HUES6 (cell line): ENCODE measurements at regions not wholly inside any gene's neighbourhood (a gene's known extent, or its start where the extent isn't known, plus 50 kb on each side); places are given as distances from the start of the nearest gene placed in this dataset.

Experiments used
- H3K27ac ChIP-seq: 2 replicates; pipeline ENCODE4 v1.7.0; 2013; ENCODE audit warnings: low read depth, mild to moderate bottlenecking, low read length, inconsistent platforms
- H3K27me3 ChIP-seq: 2 replicates; pipeline ENCODE4 v1.6.1; 2013; ENCODE audit warnings: low read length; ENCODE audit not compliant: control insufficient read depth, insufficient read depth
- H3K36me3 ChIP-seq: 2 replicates; pipeline ENCODE4 v1.6.1; 2013; ENCODE audit warnings: low read length; ENCODE audit not compliant: control insufficient read depth, insufficient read depth
- H3K4me1 ChIP-seq: 2 replicates; pipeline ENCODE4 v1.6.1; 2013; ENCODE audit warnings: low read length; ENCODE audit not compliant: control insufficient read depth, insufficient read depth
- H3K4me3 ChIP-seq: 2 replicates; pipeline ENCODE4 v1.5.1; 2013; ENCODE audit warnings: low read depth, low read length
- H3K9ac ChIP-seq: one replicate; pipeline ENCODE4 v1.6.1; 2013; ENCODE audit warnings: mild to moderate bottlenecking, low read length
- H3K9me3 ChIP-seq: 2 replicates; pipeline ENCODE4 v1.6.1; 2013; ENCODE audit warnings: low read depth, low read length; ENCODE audit not compliant: control insufficient read depth, insufficient read depth

GRCh38 chr4:28426251-28426650, 1565.6 kb downstream of the STIM2 start:
- Histone ChIP-seq H3K9me3 (no peaks in the 10 kb centered on the region), H3K9ac (no peak overlapping the region), H3K27ac (no peak overlapping the region), H3K4me1 (no peaks in the 10 kb centered on the region), H3K27me3 (no peaks in the 10 kb centered on the region), H3K4me3 (no peak overlapping the region), H3K36me3 (no peaks in the 10 kb centered on the region)

- Histone ChIP-seq H3K9ac (no peak overlapping the region), H3K36me3 (no peaks in the 10 kb centered on the region), H3K9me3 (no peaks in the 10 kb centered on the region), H3K4me1 (no peaks in the 10 kb centered on the region), H3K27ac (no peak overlapping the region), H3K4me3 (no peak overlapping the region), H3K27me3 (no peaks in the 10 kb centered on the region)
These were observed 1566.9 kb downstream of the STIM2 start for GRCh38 chr4:28427306-28428085.

GRCh38 chr4:28432348-28433025, 1571.8 kb downstream of the STIM2 start:
- no peak overlapping the region for H3K9ac ChIP-seq

GRCh38 chr4:28435314-28435713, 1574.7 kb downstream of the STIM2 start:
- Histone ChIP-seq H3K9me3 (no peaks in the 10 kb centered on the region), H3K4me3 (no peak overlapping the region), H3K9ac (no peak overlapping the region), H3K36me3 (no peaks in the 10 kb centered on the region), H3K4me1 (peaks cover 31% of the 10 kb centered on the region), H3K27ac (peak overlapping the region; percentile 85), H3K27me3 (no peaks in the 10 kb centered on the region)

More at GRCh38 chr4:28432348-28433025, 1571.8 kb downstream of the STIM2 start:
- no peak overlapping the region for H3K4me3 ChIP-seq
- no peaks in the 10 kb centered on the region for H3K27me3 ChIP-seq
- H3K4me1 ChIP-seq, result peaks cover 31% of the 10 kb centered on the region
- H3K27ac ChIP-seq, result no peak overlapping the region
- H3K9me3 ChIP-seq, result no peaks in the 10 kb centered on the region
- no peaks in the 10 kb centered on the region for H3K36me3 ChIP-seq

GRCh38 chr4:28436191-28437080, 1575.8 kb downstream of the STIM2 start:
- H3K27ac ChIP-seq, result peak overlapping the region; percentile 85
- no peaks in the 10 kb centered on the region for H3K27me3 ChIP-seq
- no peak overlapping the region for H3K4me3 ChIP-seq
- H3K4me1 ChIP-seq, result peaks cover 31% of the 10 kb centered on the region
- H3K36me3 ChIP-seq, result no peaks in the 10 kb centered on the region
- H3K9ac ChIP-seq, result peak overlapping the region; percentile 27
- no peaks in the 10 kb centered on the region for H3K9me3 ChIP-seq

- H3K27me3 ChIP-seq, result no peaks in the 10 kb centered on the region
- no peak overlapping the region for H3K9ac ChIP-seq
- no peak overlapping the region for H3K27ac ChIP-seq
- no peaks in the 10 kb centered on the region for H3K36me3 ChIP-seq
- H3K4me1 ChIP-seq, result peaks cover 4% of the 10 kb centered on the region; the same call in 1 of the 2 replicates
- H3K4me3 ChIP-seq, result no peak overlapping the region
- H3K9me3 ChIP-seq, result no peaks in the 10 kb centered on the region
These were observed 1582.7 kb downstream of the STIM2 start for GRCh38 chr4:28443371-28443770.

- Histone ChIP-seq H3K9me3 (no peaks in the 10 kb centered on the region), H3K4me1 (peaks cover 4% of the 10 kb centered on the region; the same call in 1 of the 2 replicates), H3K36me3 (no peaks in the 10 kb centered on the region), H3K9ac (no peak overlapping the region), H3K27me3 (no peaks in the 10 kb centered on the region), H3K4me3 (no peak overlapping the region), H3K27ac (no peak overlapping the region)
These were observed 1583.3 kb downstream of the STIM2 start for GRCh38 chr4:28443801-28444412.

- H3K4me3 ChIP-seq, result no peak overlapping the region
- H3K27ac ChIP-seq, result no peak overlapping the region
- H3K9me3 ChIP-seq, result no peaks in the 10 kb centered on the region
- H3K36me3 ChIP-seq, result no peaks in the 10 kb centered on the region
- H3K4me1 ChIP-seq, result peaks cover 4% of the 10 kb centered on the region; the same call in 1 of the 2 replicates
- no peak overlapping the region for H3K9ac ChIP-seq
- no peaks in the 10 kb centered on the region for H3K27me3 ChIP-seq
These were observed 1584.3 kb downstream of the STIM2 start for GRCh38 chr4:28444886-28445496.

GRCh38 chr4:28449085-28449484, 1588.4 kb downstream of the STIM2 start:
- Histone ChIP-seq H3K27me3 (no peaks in the 10 kb centered on the region), H3K36me3 (no peaks in the 10 kb centered on the region), H3K4me3 (no peak overlapping the region), H3K9me3 (peaks cover 3% of the 10 kb centered on the region; the same call in 1 of the 2 replicates), H3K4me1 (no peaks in the 10 kb centered on the region), H3K9ac (no peak overlapping the region), H3K27ac (no peak overlapping the region)

- no peak overlapping the region for H3K9ac ChIP-seq
- no peaks in the 10 kb centered on the region for H3K4me1 ChIP-seq
- no peak overlapping the region for H3K4me3 ChIP-seq
- H3K27ac ChIP-seq, result no peak overlapping the region
- H3K27me3 ChIP-seq, result no peaks in the 10 kb centered on the region
- H3K9me3 ChIP-seq, result peaks cover 3% of the 10 kb centered on the region; the same call in 1 of the 2 replicates
- H3K36me3 ChIP-seq, result no peaks in the 10 kb centered on the region
These were observed 1590.7 kb downstream of the STIM2 start for GRCh38 chr4:28451346-28451745.
